ENCODE measurements at regions not wholly inside any gene's neighbourhood (a gene's known extent, or its start where the extent isn't known, plus 50 kb on each side); places are given as distances from the start of the nearest gene placed in this dataset.

DNA sequence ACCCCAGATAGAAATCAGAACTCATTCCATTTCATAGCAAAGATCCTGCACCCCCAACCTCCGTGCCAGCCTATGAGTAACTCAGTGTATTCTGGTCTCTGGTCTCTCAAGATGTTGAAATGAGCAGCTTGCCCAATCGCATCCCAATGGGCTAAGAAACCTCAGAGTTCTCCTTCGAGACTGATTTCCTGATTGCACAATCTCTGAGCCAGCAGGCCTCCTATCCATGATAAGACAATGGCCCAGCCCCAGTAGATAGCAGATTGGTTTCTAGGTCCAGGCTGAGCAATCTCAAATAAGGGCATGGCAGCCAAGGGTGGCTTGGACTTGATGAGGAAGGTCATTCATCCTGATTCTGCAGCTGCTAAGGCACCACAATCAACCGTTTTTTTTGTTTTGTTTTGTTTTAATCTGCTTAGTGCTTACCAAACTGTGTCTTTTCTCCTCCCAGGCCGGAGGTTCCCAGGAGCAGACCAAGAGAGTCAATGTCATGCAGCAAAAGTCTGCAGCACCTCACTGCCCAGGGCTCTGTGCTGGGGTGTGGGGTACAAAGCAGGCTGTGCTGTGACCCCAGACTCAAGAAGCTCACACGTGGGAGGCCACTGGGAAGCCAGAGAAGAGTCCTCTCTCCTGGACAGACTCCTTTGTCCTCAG is 125.1 kb upstream of the NXT1 start:
- Histone ChIP-seq H3K4me3 (no peak overlapping the region), H3K9me3 (peaks cover 0 to 16% (median 0%) of the 10 kb centered on the region in 3 donors), H3K36me3 (no peaks in the 10 kb centered on the region), H3K27me3 (no peaks in the 10 kb centered on the region), H3K4me1 (peaks cover 0 to 4% (median 0%) of the 10 kb centered on the region in 4 donors), H3K27ac (no peak overlapping the region)
- intact Hi-C loops (cut with DNase I; ENCODE audit: low total_unique reads): no loop called here
- TF ChIP-seq, protein P1, sequence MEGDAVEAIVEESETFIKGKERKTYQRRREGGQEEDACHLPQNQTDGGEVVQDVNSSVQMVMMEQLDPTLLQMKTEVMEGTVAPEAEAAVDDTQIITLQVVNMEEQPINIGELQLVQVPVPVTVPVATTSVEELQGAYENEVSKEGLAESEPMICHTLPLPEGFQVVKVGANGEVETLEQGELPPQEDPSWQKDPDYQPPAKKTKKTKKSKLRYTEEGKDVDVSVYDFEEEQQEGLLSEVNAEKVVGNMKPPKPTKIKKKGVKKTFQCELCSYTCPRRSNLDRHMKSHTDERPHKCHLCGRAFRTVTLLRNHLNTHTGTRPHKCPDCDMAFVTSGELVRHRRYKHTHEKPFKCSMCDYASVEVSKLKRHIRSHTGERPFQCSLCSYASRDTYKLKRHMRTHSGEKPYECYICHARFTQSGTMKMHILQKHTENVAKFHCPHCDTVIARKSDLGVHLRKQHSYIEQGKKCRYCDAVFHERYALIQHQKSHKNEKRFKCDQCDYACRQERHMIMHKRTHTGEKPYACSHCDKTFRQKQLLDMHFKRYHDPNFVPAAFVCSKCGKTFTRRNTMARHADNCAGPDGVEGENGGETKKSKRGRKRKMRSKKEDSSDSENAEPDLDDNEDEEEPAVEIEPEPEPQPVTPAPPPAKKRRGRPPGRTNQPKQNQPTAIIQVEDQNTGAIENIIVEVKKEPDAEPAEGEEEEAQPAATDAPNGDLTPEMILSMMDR (IDR thresholded peaks at IDR 0.05): no peak
- DNase-seq: peak; percentile 89 to 92

DNA sequence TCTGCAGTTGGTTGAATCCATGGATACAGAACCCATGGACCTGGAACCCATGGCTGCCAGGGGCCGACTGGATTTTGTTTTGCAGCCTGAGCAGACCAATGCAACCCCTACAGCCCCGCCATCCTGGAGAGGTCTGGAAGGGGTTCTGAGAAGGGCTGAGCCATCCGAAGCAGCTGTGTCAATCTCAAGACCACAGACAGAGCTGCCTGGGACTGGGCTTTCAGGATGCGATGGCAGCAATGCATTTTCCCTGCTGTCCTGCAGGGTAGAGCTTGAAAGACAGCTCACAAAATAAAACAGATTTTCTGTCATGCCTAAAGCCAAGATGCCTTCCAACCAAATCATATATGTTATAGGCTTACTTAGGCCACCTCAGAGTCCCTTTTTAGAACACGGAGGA is 125.8 kb upstream of the NXT1 start:
- no peaks in the 10 kb centered on the region for H3K36me3 ChIP-seq
- H3K27ac ChIP-seq: no peak overlapping the region
- TF ChIP-seq, protein P1 (IDR thresholded peaks at IDR 0.05): no peak
- no peaks in the 10 kb centered on the region for H3K27me3 ChIP-seq
- intact Hi-C loops (cut with DNase I; ENCODE audit: low total_unique reads): no loop called here
- peaks cover 0 to 17% (median 0%) of the 10 kb centered on the region in 3 donors for H3K9me3 ChIP-seq
- DNase-seq: no peak
- no peak overlapping the region for H3K4me3 ChIP-seq
- peaks cover 0 to 4% (median 0%) of the 10 kb centered on the region in 4 donors for H3K4me1 ChIP-seq

DNA sequence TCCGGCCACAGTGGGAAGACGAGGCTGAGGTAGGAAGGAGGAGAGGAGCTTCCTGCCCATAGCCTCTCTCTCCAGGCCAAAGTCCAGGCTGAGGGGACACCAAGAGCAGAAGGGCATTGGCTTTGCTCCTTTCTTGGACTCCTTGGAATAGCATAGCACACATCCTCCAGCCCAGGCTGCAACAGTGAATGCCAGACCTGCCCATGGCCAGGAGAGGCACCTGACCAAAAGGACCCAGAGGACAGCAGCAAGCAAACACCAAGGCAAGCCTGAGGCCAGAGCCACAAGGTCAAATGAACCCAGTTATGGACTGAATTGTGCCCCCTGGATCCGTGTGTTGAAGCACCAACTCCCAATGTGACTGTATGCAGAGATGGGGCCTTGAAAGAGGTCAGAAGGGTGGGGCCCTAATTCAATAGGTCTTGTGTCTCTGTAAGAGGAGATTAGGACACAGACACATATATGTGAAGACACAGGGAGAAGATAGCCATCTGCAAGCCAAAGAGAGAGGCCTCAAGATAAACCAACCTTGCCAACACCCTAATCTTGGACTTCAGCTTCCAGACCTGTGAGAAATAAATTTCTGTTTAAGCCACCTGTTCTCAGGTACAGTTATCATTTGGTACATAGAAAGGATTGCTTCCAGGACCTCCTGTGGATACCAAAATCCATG is 126.5 kb upstream of the NXT1 start:
- no peak overlapping the region for H3K4me3 ChIP-seq
- TF ChIP-seq, protein P1 (IDR thresholded peaks at IDR 0.05): no peak
- peaks cover 0 to 4% (median 0%) of the 10 kb centered on the region in 4 donors for H3K4me1 ChIP-seq
- no peaks in the 10 kb centered on the region for H3K36me3 ChIP-seq
- H3K9me3 ChIP-seq: peaks cover 0 to 17% (median 0%) of the 10 kb centered on the region in 3 donors
- no peak for DNase-seq
- no peaks in the 10 kb centered on the region for H3K27me3 ChIP-seq
- H3K27ac ChIP-seq: no peak overlapping the region
- intact Hi-C loops (cut with DNase I; ENCODE audit: low total_unique reads): no loop called here

DNA sequence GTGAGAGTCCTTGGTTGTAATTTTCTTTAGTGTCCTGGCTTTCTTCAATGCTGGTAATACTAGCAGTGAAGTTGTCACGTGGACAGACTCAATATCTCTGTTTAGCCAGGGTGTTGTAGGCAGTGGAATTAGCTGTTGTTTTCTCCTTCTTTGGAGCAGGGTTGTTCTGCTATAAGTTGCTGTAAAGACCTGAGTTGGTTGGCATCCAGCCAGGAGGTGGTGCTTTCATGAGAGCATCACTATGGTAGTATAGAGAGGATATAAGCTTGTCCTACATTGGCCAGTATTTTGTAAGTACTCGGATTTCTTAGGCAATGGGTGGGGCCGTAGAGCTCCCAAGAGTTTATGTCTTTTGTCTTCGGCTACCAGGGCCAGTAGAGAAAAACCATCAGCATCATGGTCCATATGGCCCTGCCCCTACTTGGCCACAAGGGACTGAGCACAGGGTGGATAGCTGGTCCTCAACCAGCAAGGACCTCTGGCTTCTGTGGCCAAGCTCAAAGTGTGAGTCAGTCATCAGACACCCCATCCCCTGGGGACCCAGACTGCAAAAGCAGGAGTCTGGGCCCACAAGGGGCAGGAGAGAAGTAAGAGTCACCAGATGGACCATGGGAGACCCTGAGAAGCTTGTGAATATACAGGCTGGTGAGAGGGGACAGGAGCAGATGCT is 127.9 kb upstream of the NXT1 start:
- DNase-seq: no peak
- intact Hi-C loops (cut with DNase I; ENCODE audit: low total_unique reads): no loop called here
- TF ChIP-seq, protein P1 (IDR thresholded peaks at IDR 0.05): no peak
- H3K4me1 ChIP-seq: no peaks in the 10 kb centered on the region
- H3K27me3 ChIP-seq: no peaks in the 10 kb centered on the region
- no peak overlapping the region for H3K27ac ChIP-seq
- no peaks in the 10 kb centered on the region for H3K36me3 ChIP-seq
- no peak overlapping the region for H3K4me3 ChIP-seq
- H3K9me3 ChIP-seq: peaks cover 0 to 17% (median 0%) of the 10 kb centered on the region in 3 donors

DNA sequence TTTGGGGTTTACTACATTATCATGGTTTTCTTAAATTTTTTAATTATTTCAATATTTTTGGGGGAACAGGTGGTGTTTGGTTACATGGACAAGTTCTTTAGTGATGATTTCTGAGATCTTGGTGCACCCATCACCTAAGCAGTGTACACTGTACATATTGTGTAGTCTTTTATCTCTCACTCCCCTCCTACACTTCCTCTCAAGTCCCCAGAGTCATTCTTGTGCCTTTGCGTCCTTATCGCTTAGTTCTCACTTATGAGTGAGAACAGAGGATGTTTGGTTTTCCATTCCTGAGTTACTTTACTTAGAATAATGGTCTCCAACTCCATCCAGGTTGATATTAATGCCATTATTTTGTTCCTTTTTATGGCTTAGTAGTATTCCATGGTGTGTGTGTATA is 130.9 kb upstream of the CD93 start:
- intact Hi-C loops (cut with DNase I; ENCODE audit: low total_unique reads): no loop called here

More for the DNA sequence above, 130.9 kb upstream of the CD93 start:
- TF ChIP-seq, protein P1 (IDR thresholded peaks at IDR 0.05): no peak
- Histone ChIP-seq H3K27ac (no peak overlapping the region), H3K9me3 (peaks cover 0 to 11% (median 0%) of the 10 kb centered on the region in 3 donors), H3K27me3 (no peaks in the 10 kb centered on the region), H3K4me3 (no peak overlapping the region), H3K36me3 (no peaks in the 10 kb centered on the region), H3K4me1 (no peaks in the 10 kb centered on the region)
- no peak for DNase-seq

All from tibial artery (tissue), 4 donors.